Prostate gland (tissue), 2 donors: ENCODE measurements at regions not wholly inside any gene's neighbourhood (a gene's known extent, or its start where the extent isn't known, plus 50 kb on each side); places are given as distances from the start of the nearest gene placed in this dataset.

Source experiments
- DNase-seq: peaks from one replicate; pipeline ENCODE4 v3.0.0-alpha.2; 2019; ENCODE audit warnings: low spot score
- H3K27ac ChIP-seq, 2 donors: fragments of 200-600 bp; sonication (generic); 2 replicates each; pipeline ENCODE4 v1.5.1; 2017 to 2019
- H3K27me3 ChIP-seq: fragments of 200-600 bp; sonication (generic); replicated peaks from 2 replicates; pipeline ENCODE4 v1.5.1; 2019; ENCODE audit not compliant: insufficient read depth
- H3K36me3 ChIP-seq, 2 donors: fragments of 200-600 bp; sonication (generic); 1 replicate in 1 of 2; 2 replicates in 1 of 2; pipeline versions ENCODE4 v1.5.1 to v1.8.1; 2017 to 2019
- H3K4me1 ChIP-seq: fragments of 200-600 bp; sonication (generic); replicated peaks from 2 replicates; pipeline ENCODE4 v1.5.1; 2019
- H3K4me3 ChIP-seq, 2 donors: fragments of 200-600 bp; sonication (generic); 2 replicates each; pipeline ENCODE4 v1.5.1; 2017 to 2019
- H3K9me3 ChIP-seq: fragments of 200-600 bp; sonication (generic); 2 replicates; pipeline ENCODE4 v1.5.1; 2017
- POLR2A ChIP-seq: fragments of 450-650 bp; IDR thresholded peaks from one replicate; pipeline ENCODE4 v1.6.1; 2016; ENCODE audit warnings: antibody characterized with exemption, mild to moderate bottlenecking
- POLR2AphosphoS5 ChIP-seq: sonication (generic); formaldehyde crosslinking; IDR thresholded peaks from one replicate; pipeline ENCODE4 v1.6.1; 2017; ENCODE audit warnings: antibody characterized with exemption
- WGBS: methylation state at CpG from one replicate; pipeline ENCODE4 v1.1.5; 2018; 5-methylcytosine and 5-hydroxymethylcytosine counted together
- intact Hi-C: fragments of 100-400 bp; cut with DNase I; formaldehyde crosslinking; loops from one replicate; pipeline ENCODE4 v1.14.2; 2022
- TF ChIP-seq, protein P1 (sequence below), 4 experiments: fragments of 200-600 bp in 2 of 4; fragments of 450-650 bp in 2 of 4; sonication (generic) in 2 of 4; IDR thresholded peaks; 1 replicate in 3 of 4; 2 replicates in 1 of 4; pipeline ENCODE4 v1.5.1; 2016 to 2019; ENCODE audit warnings: antibody characterized with exemption in 4 of 4, mild to moderate bottlenecking in 2 of 4, moderate library complexity in 2 of 4

DNA sequence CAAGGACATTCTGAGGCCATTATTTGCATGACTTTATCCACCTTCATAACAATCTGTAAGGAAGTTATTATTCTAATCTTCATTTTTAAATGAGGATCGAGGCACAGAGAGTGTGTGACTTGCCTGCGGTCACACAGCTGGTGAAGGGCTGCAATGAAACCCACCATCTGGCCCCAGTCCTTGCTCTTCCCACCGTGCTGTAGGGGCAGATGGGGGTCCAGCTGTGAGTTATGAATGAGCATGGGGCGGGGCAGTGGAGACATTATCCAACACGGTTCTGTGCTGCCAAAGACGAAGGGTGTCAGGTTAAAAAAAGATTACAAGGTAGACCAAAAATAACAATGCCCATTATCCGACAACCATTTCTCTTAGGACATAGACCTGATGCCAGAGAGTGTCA is 417.5 kb upstream of the MGMT start:
- 81% methylated on average over 7 of the region's 7 CpGs for WGBS
- Histone ChIP-seq H3K4me1 (no peaks in the 10 kb centered on the region), H3K9me3 (no peaks in the 10 kb centered on the region), H3K27ac (no peak overlapping the region), H3K27me3 (peaks cover 3% of the 10 kb centered on the region), H3K36me3 (no peaks in the 10 kb centered on the region), H3K4me3 (no peak overlapping the region)
- TF ChIP-seq, protein P1, sequence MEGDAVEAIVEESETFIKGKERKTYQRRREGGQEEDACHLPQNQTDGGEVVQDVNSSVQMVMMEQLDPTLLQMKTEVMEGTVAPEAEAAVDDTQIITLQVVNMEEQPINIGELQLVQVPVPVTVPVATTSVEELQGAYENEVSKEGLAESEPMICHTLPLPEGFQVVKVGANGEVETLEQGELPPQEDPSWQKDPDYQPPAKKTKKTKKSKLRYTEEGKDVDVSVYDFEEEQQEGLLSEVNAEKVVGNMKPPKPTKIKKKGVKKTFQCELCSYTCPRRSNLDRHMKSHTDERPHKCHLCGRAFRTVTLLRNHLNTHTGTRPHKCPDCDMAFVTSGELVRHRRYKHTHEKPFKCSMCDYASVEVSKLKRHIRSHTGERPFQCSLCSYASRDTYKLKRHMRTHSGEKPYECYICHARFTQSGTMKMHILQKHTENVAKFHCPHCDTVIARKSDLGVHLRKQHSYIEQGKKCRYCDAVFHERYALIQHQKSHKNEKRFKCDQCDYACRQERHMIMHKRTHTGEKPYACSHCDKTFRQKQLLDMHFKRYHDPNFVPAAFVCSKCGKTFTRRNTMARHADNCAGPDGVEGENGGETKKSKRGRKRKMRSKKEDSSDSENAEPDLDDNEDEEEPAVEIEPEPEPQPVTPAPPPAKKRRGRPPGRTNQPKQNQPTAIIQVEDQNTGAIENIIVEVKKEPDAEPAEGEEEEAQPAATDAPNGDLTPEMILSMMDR (IDR thresholded peaks at IDR 0.05), result no peak
- TF ChIP-seq POLR2AphosphoS5 (no peak), POLR2A (no peak)
- intact Hi-C loops, result no loop called here
- no peak for DNase-seq

DNA sequence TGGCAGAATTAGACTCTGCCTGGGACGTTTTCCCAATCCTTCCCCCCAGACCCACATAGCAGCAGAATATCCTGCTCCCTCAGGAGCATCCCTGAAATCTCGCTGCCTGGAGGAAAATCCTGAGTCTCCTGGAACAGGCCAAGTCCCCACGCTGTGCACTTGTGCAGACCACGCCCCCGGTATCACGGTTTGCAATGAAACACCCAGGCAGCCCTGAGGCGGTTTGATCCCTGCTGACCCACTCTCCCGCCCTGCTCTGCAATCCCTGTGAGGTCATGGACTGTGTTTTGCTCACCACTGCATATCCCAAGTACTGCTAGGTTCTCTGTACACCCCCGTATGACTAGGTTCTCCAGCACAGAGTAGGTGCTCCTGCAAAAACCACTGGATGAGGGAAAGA is 411.8 kb upstream of the MGMT start:
- 81% methylated on average over 9 of the region's 9 CpGs for WGBS
- no peaks in the 10 kb centered on the region for H3K9me3 ChIP-seq
- H3K4me1 ChIP-seq, result no peaks in the 10 kb centered on the region
- H3K27me3 ChIP-seq, result no peaks in the 10 kb centered on the region
- intact Hi-C loops, result no loop called here
- no peak for DNase-seq
- H3K36me3 ChIP-seq, result no peaks in the 10 kb centered on the region
- no peak for TF ChIP-seq POLR2AphosphoS5
- TF ChIP-seq, protein P1 (IDR thresholded peaks at IDR 0.05), result no peak
- TF ChIP-seq POLR2A, result no peak
- H3K4me3 ChIP-seq, result no peak overlapping the region
- no peak overlapping the region for H3K27ac ChIP-seq

DNA sequence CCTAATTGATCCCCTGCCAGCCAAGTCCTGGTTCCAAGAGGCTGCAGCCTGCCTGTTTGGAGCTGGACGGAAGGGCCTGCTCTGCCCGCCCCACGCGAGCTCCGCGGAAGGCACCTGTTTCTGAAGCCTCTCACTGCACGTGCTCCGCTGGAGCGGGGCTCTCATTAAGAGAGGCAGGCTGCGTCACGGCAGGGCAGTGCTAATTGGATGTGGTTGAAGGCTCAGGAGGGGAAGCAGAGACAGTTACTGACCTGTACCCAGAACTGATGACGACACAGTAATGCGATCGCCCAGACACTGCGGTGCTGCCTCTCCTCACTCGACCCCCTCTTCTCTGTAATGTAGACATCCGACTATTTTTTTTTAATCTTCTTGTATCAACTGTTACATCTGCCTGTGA is 411.1 kb upstream of the MGMT start:
- DNase-seq, result no peak
- no peaks in the 10 kb centered on the region for H3K4me1 ChIP-seq
- H3K27me3 ChIP-seq, result no peaks in the 10 kb centered on the region
- no peak overlapping the region for H3K4me3 ChIP-seq
- no peaks in the 10 kb centered on the region for H3K9me3 ChIP-seq
- no peak for TF ChIP-seq POLR2A
- TF ChIP-seq, protein P1 (IDR thresholded peaks at IDR 0.05), result no peak
- no peak for TF ChIP-seq POLR2AphosphoS5
- no peaks in the 10 kb centered on the region for H3K36me3 ChIP-seq
- H3K27ac ChIP-seq, result no peak overlapping the region
- 43% methylated on average over 17 of the region's 17 CpGs for WGBS
- intact Hi-C loops, result no loop called here

DNA sequence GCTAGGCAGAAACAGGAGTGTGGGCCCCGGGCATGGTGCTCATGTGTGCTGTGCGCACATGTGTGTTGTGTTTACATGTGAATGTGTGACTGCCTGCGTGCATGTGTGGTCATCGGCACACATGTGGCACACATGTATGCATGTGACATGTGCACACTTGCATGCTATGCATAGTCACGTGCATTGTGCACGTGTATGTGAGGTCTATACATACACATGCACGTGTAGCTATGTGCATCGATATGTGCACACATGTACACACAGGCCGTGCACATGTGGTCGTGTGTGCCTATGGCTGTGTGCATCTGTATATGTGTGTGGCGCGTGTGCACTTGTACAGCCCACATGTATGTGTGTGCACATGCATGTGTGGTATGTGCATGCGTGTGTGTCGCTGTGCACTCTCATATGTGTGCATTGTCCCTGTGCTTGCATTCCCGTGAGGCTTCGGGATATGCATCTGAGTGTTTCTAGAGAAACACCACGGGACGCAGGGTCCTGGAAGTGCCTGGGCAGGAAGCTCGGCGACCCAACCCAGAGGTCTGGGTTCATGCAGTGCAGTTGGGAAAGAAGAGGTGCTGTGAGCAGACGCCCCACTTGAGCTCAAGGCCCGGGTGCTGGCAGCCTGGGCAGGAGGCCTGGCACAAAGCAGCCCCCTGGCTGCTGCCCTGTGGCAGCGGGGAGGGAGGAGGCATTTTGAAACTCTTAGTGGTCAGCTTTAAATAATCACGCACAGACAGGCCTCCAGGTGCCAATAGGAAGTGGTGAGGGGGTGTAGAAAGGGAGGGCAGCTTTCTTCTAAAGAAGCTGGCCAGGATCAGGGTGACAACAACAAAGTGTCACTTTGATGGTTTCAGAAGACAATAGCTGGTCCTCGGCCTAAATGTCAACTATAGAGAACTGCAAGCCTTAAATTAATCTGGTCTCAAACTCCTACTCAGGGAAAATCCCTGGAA is 410.0 kb upstream of the MGMT start:
- Histone ChIP-seq H3K27me3 (no peaks in the 10 kb centered on the region), H3K4me1 (no peaks in the 10 kb centered on the region), H3K27ac (no peak overlapping the region), H3K9me3 (no peaks in the 10 kb centered on the region), H3K36me3 (no peaks in the 10 kb centered on the region), H3K4me3 (no peak overlapping the region)
- TF ChIP-seq POLR2A, result no peak
- TF ChIP-seq, protein P1 (IDR thresholded peaks at IDR 0.05), result no peak
- WGBS, result 86% methylated on average over 25 of the region's 25 CpGs
- intact Hi-C loops, result no loop called here
- DNase-seq, result no peak
